BJ (cell line): ENCODE measurements at regions not wholly inside any gene's neighbourhood (a gene's known extent, or its start where the extent isn't known, plus 50 kb on each side); places are given as distances from the start of the nearest gene placed in this dataset.

Experiments used
- CTCF ChIA-PET: fragments of 350-600 bp; formaldehyde crosslinking; extraction: SDS; loops from one replicate; lab custom pipeline; 2021; ENCODE audit warnings: antibody characterized with exemption, inconsistent platforms; lab: Yijun Ruan, JAX
- POLR2A ChIA-PET: fragments of 300-600 bp; sonication (Branson Sonifier 250); formaldehyde crosslinking; extraction: SDS; loops from one replicate; lab custom pipeline; 2021; ENCODE audit warnings: antibody characterized with exemption; lab: Charles Lee
- DNase-seq: peaks from one replicate; pipeline ENCODE4 v3.0.0-alpha.2; 2011; ENCODE audit warnings: low read depth
- H3K27me3 ChIP-seq: 2 replicates; pipeline ENCODE4 v1.6.0; 2011; ENCODE audit warnings: low read length; ENCODE audit not compliant: control insufficient read depth, insufficient read depth
- H3K36me3 ChIP-seq: 2 replicates; pipeline ENCODE4 v1.5.1; 2011; ENCODE audit warnings: low read length; ENCODE audit not compliant: control insufficient read depth, insufficient read depth
- H3K4me3 ChIP-seq: 2 replicates; pipeline ENCODE4 v1.5.1; 2011; ENCODE audit warnings: low read depth, mild to moderate bottlenecking, control low read depth, low read length
- CTCF ChIP-seq: IDR thresholded peaks from 2 replicates; pipeline ENCODE4 v1.5.1; 2011; ENCODE audit warnings: low read depth, mild to moderate bottlenecking, control low read depth, inconsistent platforms, low read length, moderate library complexity; ENCODE audit not compliant: insufficient read depth

- TF ChIP-seq CTCF = no peak
- no peak overlapping the region for H3K4me3 ChIP-seq
- no peaks in the 10 kb centered on the region; the same call in 1 of the 2 replicates for H3K27me3 ChIP-seq
- ChIA-PET CTCF (interaction anchor here (0.6 kb wide), 1 partner anchor 25 kb away, joined by 3 read pairs; no protein-coding TSS in a partner anchor), POLR2A (no interaction called here)
- H3K36me3 ChIP-seq = no peaks in the 10 kb centered on the region
- no peak for DNase-seq
These were observed 67.3 kb downstream of the RHOU start for GRCh38 chr1:228802386-228803220.

GRCh38 chr1:228803421-228803820, 68.1 kb downstream of the RHOU start:
- H3K27me3 ChIP-seq = no peaks in the 10 kb centered on the region
- no peak overlapping the region for H3K4me3 ChIP-seq
- no peak for DNase-seq
- ChIA-PET CTCF (interaction anchor here (1.1 kb wide), 1 partner anchor 10 kb away, joined by 3 read pairs; no protein-coding TSS in a partner anchor), POLR2A (no interaction called here)
- H3K36me3 ChIP-seq = no peaks in the 10 kb centered on the region
- TF ChIP-seq CTCF = no peak

GRCh38 chr1:228804173-228804572, 68.9 kb downstream of the RHOU start:
- no peak for TF ChIP-seq CTCF
- CTCF ChIA-PET = interaction anchor here (1.1 kb wide), 1 partner anchor 9 kb away, joined by 3 read pairs; no protein-coding TSS in a partner anchor
- H3K27me3 ChIP-seq = no peaks in the 10 kb centered on the region
- no peak for DNase-seq
- POLR2A ChIA-PET = no interaction called here
- H3K4me3 ChIP-seq = no peak overlapping the region
- no peaks in the 10 kb centered on the region for H3K36me3 ChIP-seq

- H3K27me3 ChIP-seq = no peaks in the 10 kb centered on the region
- no peak overlapping the region for H3K4me3 ChIP-seq
- CTCF ChIA-PET = interaction anchor here (1.1 kb wide), 1 partner anchor 9 kb away, joined by 3 read pairs; no protein-coding TSS in a partner anchor
- POLR2A ChIA-PET = no interaction called here
- H3K36me3 ChIP-seq = no peaks in the 10 kb centered on the region
- TF ChIP-seq CTCF = no peak
- no peak for DNase-seq
These were observed 69.5 kb downstream of the RHOU start for GRCh38 chr1:228804640-228805413.
